ENCODE measurements at regions not wholly inside any gene's neighbourhood (a gene's known extent, or its start where the extent isn't known, plus 50 kb on each side); places are given as distances from the start of the nearest gene placed in this dataset.

DNA sequence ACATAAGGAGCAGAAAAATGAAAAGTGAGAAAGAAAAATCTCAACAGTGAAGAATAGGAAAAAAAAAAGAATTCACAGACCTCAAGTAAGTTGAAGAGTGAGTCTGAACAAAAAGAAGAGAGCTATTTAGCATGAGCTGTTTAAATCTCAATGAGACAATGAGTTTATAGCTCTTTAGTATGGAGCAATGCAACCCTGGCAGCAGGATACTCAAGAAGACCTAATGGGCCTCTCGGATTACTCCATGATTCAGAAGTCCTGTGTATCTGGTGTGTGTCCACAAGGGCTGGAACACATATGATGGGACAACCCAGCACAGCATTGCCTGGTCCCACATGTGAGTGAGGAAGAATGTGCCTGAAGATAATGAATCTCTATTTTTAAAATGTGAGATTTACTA, 563.1 kb upstream of the INTU start:
- TF ChIP-seq POLR2AphosphoS5 (IDR thresholded peaks at IDR 0.05), result no peak
- no peak for TF ChIP-seq CTCF (IDR thresholded peaks at IDR 0.05 in 8 of 11, conservative IDR thresholded peaks at IDR 0.05 in 3 of 11)

All from spleen (tissue), 7 donors.